GM12878 (cell line): ENCODE measurements at regions not wholly inside any gene's neighbourhood (a gene's known extent, or its start where the extent isn't known, plus 50 kb on each side); places are given as distances from the start of the nearest gene placed in this dataset.

Experiments
- CBX5 ChIP-seq: sonication (generic); IDR thresholded peaks from 2 replicates; pipeline ENCODE4 v1.6.1; 2016; ENCODE audit warnings: low read depth, moderate library complexity, mild to moderate bottlenecking, inconsistent platforms
- CHD1 ChIP-seq: IDR thresholded peaks from 2 replicates; pipeline ENCODE4 v1.6.1; 2012; ENCODE audit warnings: low read depth, low read length, improper control_type of control experiment
- EZH2 ChIP-seq: IDR thresholded peaks from 2 replicates; pipeline ENCODE4 v1.6.1; 2012; ENCODE audit warnings: low read depth, mild to moderate bottlenecking, control low read depth, inconsistent platforms, low read length, borderline replicate concordance; ENCODE audit not compliant: control insufficient read depth
- JUND ChIP-seq: IDR thresholded peaks from 2 replicates; pipeline ENCODE4 v1.6.1; 2012; ENCODE audit warnings: low read depth, mild to moderate bottlenecking, low read length, improper control_type of control experiment, moderate library complexity
- POLR2A ChIP-seq: IDR thresholded peaks from 2 replicates; pipeline ENCODE4 v1.6.1; 2011; ENCODE audit warnings: low read depth, mild to moderate bottlenecking, low read length
- POLR2AphosphoS2 ChIP-seq: IDR thresholded peaks from 2 replicates; pipeline ENCODE4 v1.6.1; 2011; ENCODE audit warnings: low read depth, mild to moderate bottlenecking, low read length, improper control_type of control experiment, moderate library complexity
- RAD21 ChIP-seq: IDR thresholded peaks from 2 replicates; pipeline ENCODE4 v1.6.1; 2011; ENCODE audit warnings: mild to moderate bottlenecking, low read depth, low read length, moderate library complexity; ENCODE audit not compliant: insufficient read depth
- TF ChIP-seq, protein P1 (sequence below): fragments of 450-650 bp; IDR thresholded peaks from 2 replicates; pipeline ENCODE4 v1.6.1; 2017; ENCODE audit warnings: antibody characterized with exemption, mild to moderate bottlenecking, moderate library complexity

GRCh38 chr2:220157312-220157711 lies 529.9 kb downstream of the SLC4A3 start:
- no peak for TF ChIP-seq POLR2AphosphoS2
- no peak for TF ChIP-seq CHD1
- TF ChIP-seq POLR2A, result no peak
- no peak for TF ChIP-seq EZH2
- TF ChIP-seq RAD21, result no peak
- no peak for TF ChIP-seq CBX5
- no peak for TF ChIP-seq JUND
- TF ChIP-seq, protein P1, sequence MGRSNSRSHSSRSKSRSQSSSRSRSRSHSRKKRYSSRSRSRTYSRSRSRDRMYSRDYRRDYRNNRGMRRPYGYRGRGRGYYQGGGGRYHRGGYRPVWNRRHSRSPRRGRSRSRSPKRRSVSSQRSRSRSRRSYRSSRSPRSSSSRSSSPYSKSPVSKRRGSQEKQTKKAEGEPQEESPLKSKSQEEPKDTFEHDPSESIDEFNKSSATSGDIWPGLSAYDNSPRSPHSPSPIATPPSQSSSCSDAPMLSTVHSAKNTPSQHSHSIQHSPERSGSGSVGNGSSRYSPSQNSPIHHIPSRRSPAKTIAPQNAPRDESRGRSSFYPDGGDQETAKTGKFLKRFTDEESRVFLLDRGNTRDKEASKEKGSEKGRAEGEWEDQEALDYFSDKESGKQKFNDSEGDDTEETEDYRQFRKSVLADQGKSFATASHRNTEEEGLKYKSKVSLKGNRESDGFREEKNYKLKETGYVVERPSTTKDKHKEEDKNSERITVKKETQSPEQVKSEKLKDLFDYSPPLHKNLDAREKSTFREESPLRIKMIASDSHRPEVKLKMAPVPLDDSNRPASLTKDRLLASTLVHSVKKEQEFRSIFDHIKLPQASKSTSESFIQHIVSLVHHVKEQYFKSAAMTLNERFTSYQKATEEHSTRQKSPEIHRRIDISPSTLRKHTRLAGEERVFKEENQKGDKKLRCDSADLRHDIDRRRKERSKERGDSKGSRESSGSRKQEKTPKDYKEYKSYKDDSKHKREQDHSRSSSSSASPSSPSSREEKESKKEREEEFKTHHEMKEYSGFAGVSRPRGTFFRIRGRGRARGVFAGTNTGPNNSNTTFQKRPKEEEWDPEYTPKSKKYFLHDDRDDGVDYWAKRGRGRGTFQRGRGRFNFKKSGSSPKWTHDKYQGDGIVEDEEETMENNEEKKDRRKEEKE, result no peak
